HL-60 (cell line): ENCODE measurements at regions not wholly inside any gene's neighbourhood (a gene's known extent, or its start where the extent isn't known, plus 50 kb on each side); places are given as distances from the start of the nearest gene placed in this dataset.

Experiments used
- DNase-seq, 2 experiments: peaks; one replicate each; pipeline ENCODE4 v3.0.0-alpha.2; 2010 to 2020; ENCODE audit warnings: low read depth in 1 of 2, low spot score in 1 of 2
- H3K27ac ChIP-seq: fragments of 250-450 bp; sonication (Bioruptor Pico); replicated peaks from 2 replicates; pipeline ENCODE4 v1.5.1; 2020; ENCODE audit warnings: mild to moderate bottlenecking, moderate library complexity
- H3K27me3 ChIP-seq: fragments of 250-450 bp; sonication (Bioruptor Pico); 2 replicates; pipeline ENCODE4 v1.5.1; 2021; ENCODE audit warnings: mild to moderate bottlenecking, moderate library complexity; ENCODE audit not compliant: insufficient read depth, poor library complexity, severe bottlenecking
- H3K4me3 ChIP-seq: replicated peaks from 2 replicates; pipeline ENCODE4 v1.5.1; 2011; ENCODE audit warnings: mild to moderate bottlenecking, control low read depth, low read length; ENCODE audit not compliant: insufficient read depth
- GABPA ChIP-seq: IDR thresholded peaks from 2 replicates; pipeline ENCODE4 v1.6.1; 2012; ENCODE audit warnings: low read depth
- POLR2AphosphoS5 ChIP-seq: IDR thresholded peaks from 2 replicates; pipeline ENCODE4 v1.6.1; 2012; ENCODE audit warnings: low read depth
- SPI1 ChIP-seq: IDR thresholded peaks from 2 replicates; pipeline ENCODE4 v1.6.1; 2012; ENCODE audit warnings: low read depth, mild to moderate bottlenecking, borderline replicate concordance
- TF ChIP-seq, protein P1 (sequence below): IDR thresholded peaks from 2 replicates; pipeline ENCODE4 v1.6.1; 2012; ENCODE audit warnings: low read depth; ENCODE audit not compliant: insufficient replicate concordance
- TF ChIP-seq, protein P2 (sequence below): IDR thresholded peaks from one replicate; pipeline ENCODE4 v1.5.1; 2011; ENCODE audit warnings: low read length, control low read depth, inconsistent platforms; ENCODE audit not compliant: insufficient read depth

DNA sequence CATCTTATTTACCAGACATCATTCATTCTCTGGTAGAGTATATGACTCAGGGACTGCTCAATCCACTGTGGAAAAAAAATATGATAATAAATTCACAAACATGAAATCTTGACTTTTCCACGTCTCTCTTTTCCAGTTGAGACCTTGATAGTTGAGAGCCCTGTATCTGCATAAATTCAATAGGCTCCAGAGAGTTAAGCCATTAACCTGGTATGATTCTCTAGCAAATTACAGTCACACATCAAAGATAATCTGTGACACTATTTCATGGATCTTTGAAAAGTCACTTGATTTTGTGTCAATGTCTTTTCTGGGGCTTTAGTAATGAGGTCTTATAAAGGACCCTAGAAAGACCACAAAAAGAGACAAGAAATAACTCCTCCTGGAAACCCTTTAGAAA, 154.2 kb upstream of the FOXG1 start:
- TF ChIP-seq, protein P1, sequence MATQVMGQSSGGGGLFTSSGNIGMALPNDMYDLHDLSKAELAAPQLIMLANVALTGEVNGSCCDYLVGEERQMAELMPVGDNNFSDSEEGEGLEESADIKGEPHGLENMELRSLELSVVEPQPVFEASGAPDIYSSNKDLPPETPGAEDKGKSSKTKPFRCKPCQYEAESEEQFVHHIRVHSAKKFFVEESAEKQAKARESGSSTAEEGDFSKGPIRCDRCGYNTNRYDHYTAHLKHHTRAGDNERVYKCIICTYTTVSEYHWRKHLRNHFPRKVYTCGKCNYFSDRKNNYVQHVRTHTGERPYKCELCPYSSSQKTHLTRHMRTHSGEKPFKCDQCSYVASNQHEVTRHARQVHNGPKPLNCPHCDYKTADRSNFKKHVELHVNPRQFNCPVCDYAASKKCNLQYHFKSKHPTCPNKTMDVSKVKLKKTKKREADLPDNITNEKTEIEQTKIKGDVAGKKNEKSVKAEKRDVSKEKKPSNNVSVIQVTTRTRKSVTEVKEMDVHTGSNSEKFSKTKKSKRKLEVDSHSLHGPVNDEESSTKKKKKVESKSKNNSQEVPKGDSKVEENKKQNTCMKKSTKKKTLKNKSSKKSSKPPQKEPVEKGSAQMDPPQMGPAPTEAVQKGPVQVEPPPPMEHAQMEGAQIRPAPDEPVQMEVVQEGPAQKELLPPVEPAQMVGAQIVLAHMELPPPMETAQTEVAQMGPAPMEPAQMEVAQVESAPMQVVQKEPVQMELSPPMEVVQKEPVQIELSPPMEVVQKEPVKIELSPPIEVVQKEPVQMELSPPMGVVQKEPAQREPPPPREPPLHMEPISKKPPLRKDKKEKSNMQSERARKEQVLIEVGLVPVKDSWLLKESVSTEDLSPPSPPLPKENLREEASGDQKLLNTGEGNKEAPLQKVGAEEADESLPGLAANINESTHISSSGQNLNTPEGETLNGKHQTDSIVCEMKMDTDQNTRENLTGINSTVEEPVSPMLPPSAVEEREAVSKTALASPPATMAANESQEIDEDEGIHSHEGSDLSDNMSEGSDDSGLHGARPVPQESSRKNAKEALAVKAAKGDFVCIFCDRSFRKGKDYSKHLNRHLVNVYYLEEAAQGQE: no peak
- TF ChIP-seq POLR2AphosphoS5: no peak
- no peak for TF ChIP-seq SPI1
- no peak for TF ChIP-seq GABPA
- TF ChIP-seq, protein P2, sequence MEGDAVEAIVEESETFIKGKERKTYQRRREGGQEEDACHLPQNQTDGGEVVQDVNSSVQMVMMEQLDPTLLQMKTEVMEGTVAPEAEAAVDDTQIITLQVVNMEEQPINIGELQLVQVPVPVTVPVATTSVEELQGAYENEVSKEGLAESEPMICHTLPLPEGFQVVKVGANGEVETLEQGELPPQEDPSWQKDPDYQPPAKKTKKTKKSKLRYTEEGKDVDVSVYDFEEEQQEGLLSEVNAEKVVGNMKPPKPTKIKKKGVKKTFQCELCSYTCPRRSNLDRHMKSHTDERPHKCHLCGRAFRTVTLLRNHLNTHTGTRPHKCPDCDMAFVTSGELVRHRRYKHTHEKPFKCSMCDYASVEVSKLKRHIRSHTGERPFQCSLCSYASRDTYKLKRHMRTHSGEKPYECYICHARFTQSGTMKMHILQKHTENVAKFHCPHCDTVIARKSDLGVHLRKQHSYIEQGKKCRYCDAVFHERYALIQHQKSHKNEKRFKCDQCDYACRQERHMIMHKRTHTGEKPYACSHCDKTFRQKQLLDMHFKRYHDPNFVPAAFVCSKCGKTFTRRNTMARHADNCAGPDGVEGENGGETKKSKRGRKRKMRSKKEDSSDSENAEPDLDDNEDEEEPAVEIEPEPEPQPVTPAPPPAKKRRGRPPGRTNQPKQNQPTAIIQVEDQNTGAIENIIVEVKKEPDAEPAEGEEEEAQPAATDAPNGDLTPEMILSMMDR: no peak
- H3K4me3 ChIP-seq: no peak overlapping the region
- no peak overlapping the region for H3K27ac ChIP-seq
- no peak for DNase-seq
- no peaks in the 10 kb centered on the region for H3K27me3 ChIP-seq

DNA sequence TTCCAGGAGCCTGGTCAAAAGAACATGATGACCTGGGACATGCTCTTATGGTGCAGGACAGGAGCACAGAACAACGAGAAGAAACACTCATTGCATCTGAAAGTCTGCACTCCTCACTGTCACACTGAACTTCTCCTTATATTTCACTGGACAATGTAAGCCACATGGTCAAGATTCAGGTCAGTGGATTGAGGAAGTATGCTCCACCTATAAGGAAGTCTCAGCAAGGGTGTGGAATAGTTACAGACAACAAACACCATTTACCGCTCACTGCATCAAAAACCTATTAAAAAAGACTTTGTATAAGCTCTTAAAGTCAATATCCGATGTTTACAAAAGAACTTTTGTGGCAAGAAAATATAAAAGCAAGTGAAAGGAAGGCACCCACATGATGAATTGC, 153.1 kb upstream of the FOXG1 start:
- DNase-seq: no peak
- Histone ChIP-seq H3K27ac (no peak overlapping the region), H3K27me3 (no peaks in the 10 kb centered on the region), H3K4me3 (no peak overlapping the region)
- no peak for TF ChIP-seq SPI1
- no peak for TF ChIP-seq GABPA
- no peak for TF ChIP-seq POLR2AphosphoS5
- TF ChIP-seq, protein P1: no peak
- TF ChIP-seq, protein P2: no peak

DNA sequence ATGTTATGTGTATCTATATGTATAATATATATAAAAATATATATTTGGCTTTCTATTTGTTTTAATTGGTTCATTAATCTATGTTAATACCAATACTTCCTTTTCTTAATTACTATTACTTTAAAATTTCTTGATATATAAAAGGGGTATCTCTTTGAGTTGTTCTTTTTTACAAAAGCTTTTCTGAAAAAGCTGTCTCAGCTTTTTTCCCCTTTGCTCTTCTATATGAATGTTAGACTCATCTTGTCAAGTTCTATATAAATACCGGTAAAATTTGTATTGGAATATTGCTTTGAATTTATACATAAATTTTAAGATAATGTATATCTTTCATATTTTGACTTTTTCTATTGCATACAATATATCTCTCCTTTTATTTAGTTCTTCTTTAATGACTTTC, 139.8 kb upstream of the FOXG1 start:
- Histone ChIP-seq H3K27ac (no peak overlapping the region), H3K4me3 (no peak overlapping the region), H3K27me3 (no peaks in the 10 kb centered on the region)
- no peak for TF ChIP-seq POLR2AphosphoS5
- TF ChIP-seq, protein P2: no peak
- TF ChIP-seq, protein P1: no peak
- no peak for TF ChIP-seq GABPA
- TF ChIP-seq SPI1: no peak
- no peak for DNase-seq
